Esophagus mucosa (tissue), 1 donor: ENCODE measurements at regions not wholly inside any gene's neighbourhood (a gene's known extent, or its start where the extent isn't known, plus 50 kb on each side); places are given as distances from the start of the nearest gene placed in this dataset.
"Not testable (repeated sequence)": the region's sequence is repeated elsewhere in the genome, so short reads cannot be mapped to it uniquely, and the experiment has no call there.

Experiments used
- ATAC-seq: fragments of 200-7000 bp; cut with Tn5 transposase; one replicate; pipeline ENCODE4 v1.9.1; 2020
- donor health status: DM: yes; HTN: yes; CAD: no.

DNA sequence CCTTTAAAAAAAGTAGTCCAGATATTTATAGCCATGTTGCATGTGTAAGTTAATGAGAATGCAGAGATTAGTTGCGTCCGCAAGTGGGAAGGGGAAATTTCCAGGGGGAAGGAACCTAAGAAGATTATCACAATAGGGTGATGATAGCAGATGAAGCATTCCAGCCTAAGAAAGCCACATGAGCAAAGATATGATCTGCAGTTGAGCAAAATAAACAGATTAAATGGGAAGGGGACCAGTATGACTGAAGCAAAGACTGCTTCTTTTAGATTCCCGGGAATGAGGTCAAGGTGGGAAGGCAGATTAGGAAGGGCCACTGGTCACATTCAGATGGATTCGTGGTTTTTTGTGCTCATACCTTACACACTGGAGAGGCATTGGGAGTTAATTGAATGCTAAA is 154.6 kb upstream of the CDH2 start:
- no peak for ATAC-seq

GRCh38 chr18:28313602-28314001 is 136.7 kb upstream of the CDH2 start:
- ATAC-seq, result no peak

- no peak for ATAC-seq
Measured at GRCh38 chr18:28288784-28289183, 111.9 kb upstream of the CDH2 start.

DNA sequence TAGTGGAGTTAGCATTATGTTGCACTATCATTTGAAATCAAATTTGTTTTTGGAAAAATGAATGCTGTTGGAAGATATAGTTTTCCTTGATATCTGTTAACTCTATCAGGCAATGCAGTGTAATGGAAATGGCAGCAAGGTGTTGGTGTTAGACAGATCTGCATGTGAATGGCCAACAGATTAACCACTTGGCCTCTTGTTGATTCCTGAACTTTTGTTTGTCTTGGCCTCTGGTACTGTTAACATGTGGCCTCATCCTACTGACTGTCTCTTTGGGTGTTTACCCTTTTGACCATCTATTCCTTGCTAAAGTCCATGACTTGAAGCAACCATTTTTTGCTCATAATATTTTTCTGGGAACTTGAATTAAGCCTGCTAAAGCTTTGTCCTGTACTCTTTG is 110.2 kb upstream of the CDH2 start:
- ATAC-seq, result no peak

DNA sequence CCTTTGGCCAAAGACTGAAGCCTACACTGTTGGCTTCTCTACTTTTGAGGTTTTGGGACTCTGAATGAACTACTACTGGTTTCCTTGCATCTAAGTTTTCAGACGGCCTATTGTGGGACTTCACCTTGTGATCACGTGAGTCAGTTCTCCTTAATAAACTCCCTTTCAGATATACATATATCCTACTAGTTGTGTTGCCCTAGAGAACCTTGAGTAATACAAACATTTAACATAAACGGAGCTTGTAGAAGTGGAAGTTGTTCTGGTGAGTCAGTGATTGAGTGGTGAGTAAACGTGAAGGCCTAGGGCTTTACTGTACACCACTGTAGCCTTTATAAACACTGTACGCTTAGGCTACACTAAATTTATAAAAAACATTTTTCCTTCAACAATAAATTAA is 107.2 kb upstream of the CDH2 start:
- no peak for ATAC-seq

DNA sequence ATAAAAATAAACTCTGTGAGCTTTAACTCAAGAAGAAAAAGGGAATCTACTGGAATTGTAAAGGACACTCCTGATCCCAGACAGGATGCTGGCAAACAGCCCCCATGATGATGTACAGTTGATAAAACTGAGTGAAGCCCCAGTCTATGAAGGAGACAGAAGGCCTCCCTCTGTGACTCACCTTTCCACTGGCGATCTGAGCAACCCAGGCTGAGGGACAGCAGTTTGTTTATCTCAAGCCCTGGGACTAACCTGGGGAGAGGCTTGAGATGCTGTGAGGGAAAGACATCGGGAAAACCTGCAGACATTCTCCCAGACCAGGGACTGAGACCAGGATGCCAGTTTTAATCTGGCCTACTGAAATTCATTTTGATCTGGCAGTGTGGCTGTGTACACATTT is 104.5 kb upstream of the CDH2 start:
- ATAC-seq, result no peak

GRCh38 chr18:28269750-28270149 is 92.8 kb upstream of the CDH2 start:
- ATAC-seq, result no peak

DNA sequence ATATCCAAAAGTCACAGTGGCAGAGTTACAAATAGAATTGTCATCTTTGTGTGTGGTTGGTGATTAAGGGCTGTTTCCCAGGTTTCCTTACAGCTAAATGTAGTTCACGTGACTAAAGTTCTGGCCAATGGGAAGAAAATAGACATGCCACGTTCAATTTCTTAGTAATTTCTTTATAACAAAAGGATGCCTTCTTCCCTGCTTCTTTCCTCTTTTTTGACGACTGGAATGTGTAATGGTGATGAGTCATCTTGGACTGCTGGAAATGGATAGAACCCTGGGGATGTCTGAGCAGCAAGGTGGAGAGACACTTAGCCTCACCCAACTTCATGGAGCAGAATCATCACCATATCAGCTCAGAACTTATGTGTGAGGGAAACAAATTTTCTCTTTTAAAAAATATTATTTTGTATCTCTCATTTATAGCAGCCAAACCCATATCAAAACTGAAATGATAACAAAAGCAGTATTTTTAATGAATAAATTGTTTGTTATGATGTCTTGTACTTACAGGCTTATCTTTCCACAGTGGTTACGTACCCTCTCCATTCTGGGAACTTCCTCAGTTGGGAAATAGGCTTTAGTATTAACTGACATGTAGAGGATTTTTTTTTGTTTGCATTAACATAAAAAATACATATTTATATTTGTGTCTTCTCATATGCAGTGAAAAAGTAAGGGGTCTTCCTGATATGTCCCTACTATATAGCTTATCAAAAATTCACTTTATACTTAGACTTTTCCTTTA is 91.1 kb upstream of the CDH2 start:
- ATAC-seq, result no peak

DNA sequence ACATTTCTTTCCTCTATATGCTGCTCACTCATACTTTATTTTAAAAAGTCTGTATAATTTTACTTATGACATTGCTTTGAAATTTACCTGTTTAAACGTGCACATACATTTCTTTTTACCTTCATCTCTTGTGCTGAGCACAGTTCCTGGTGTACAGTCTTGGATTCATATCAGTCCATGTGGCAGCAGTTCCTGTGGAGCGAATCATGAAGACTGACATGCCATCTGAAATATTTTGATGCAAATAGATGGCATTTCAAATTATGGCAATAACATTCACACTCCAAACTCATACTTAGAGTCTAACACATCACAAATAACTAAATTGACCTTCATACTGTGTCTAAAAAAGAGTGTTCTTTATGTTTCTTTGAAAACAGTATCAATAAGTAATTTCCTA is 90.3 kb upstream of the CDH2 start:
- no peak for ATAC-seq

DNA sequence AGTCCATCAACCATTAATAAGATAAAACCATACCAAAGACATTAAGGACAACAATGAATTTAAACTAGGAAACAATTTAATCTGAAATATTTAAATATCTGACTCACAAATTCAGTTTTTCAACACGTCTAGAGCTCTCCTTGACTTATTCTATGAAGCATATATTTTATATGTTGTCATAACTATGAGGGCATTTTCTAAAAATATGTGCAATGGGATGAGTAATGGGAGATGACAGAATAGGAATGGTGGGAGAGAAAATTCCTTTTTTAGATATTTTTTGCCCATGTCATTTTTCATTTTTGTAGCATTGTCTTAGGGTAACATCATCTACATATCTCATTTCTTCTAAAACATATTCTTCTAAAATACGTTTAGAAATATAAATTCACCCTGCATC is 79.2 kb upstream of the CDH2 start:
- no peak for ATAC-seq

DNA sequence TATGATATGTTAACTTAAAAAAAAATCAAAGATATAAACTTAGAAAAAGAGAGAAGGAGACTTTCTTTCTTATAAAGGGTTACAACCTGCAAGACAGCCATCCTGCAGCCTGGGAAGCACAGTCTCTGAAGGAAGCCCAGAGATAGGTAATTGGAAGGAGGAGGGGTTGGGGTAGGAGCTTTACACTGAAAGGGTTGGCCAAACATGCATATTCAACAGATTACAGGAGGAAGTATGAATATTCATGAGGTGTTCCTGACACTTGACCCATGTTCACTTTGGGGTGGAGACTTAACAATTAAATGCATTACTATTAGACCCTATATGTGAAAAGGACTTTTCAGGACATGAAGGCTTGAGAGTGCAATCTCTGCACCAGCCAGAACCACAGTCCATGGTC is 71.7 kb upstream of the CDH2 start:
- ATAC-seq, result no peak

DNA sequence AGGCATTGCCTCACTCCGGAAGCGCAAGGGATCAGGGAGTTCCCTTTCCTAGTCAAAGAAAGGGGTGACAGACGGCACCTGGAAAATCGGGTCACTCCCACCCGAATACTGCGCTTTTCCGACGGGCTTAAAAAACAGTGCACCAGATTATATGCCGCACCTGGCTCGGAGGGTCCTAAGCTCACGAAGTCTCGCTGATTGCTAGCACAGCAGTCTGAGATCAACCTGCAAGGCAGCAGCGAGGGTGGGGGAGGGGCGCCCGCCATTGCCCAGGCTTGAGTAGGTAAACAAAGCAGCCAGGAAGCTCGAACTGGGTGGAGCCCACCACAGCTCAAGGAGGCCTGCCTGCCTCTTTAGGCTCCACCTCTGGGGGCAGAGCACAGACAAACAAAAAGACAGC is 63.7 kb upstream of the CDH2 start:
- ATAC-seq, result not testable (repeated sequence)

DNA sequence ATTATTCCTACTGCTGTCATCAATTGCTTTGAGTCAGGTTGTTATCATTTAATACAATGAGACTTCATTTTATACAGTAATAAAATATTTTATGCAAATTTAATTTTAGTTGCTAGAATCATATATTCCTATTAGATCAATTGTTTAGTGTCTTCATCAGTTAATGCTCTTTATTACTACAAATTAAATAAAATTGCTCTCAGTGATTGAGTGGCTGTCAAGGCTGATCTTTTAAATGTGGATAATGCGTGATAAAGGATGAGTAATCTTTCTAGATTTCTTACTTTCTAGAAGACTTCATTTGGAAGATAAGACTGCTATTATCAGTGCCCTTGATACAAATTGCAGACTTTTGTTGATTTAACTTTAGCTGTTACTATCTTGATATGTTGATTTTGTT is 59.6 kb upstream of the CDH2 start:
- no peak for ATAC-seq
